HK-2 (cell line): ENCODE measurements at regions not wholly inside any gene's neighbourhood (a gene's known extent, or its start where the extent isn't known, plus 50 kb on each side); places are given as distances from the start of the nearest gene placed in this dataset.

ENCODE experiments used
- DNase-seq: peaks from one replicate; pipeline ENCODE4 v3.0.0-alpha.2; 2018; ENCODE audit not compliant: unreplicated experiment

DNA sequence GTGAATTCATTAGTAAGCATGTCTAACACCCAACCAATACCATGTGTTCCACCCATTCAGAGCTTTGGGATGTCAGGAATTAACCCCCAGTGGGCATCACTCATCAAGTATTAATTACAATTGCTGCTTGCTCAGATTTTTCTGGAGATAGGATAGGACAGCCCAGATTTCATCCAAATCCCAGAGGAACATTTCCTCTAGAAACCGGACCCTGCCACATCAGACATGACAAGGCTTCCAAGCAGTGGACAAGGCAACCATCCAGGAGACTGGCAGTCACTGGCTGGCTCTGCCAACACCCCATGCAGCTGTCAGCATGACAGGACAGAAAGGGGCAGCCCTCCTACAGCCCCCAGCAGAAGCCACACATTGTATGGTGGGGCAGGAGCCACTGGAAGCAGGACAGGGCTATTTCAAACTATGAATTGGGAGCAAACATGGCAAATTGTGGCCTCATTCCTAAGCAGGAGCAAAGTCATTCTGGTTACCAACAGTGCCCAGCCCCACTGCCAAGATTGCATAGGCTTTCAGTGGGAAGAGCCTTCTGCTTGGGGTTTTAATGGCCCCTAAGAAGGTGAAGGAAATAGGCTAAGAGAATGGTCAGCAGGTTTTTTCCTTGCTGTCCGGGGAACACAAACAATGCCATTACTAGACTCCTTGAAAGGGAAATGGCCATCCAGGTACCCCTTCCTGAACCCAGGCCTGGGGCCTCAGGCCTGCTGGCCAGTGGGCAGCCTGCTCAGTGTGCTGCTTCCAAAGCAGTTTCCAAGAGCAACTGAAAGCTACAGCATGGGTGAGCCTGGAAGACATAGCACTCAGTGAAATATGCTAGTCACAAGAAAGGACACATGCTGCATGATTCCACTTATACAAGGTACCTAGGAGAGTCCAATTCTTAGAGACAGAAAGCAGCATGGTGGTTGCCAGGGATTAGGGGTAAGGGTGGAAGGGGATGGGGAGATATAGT, 294.7 kb upstream of the SLC30A5 start:
- no peak for DNase-seq

DNA sequence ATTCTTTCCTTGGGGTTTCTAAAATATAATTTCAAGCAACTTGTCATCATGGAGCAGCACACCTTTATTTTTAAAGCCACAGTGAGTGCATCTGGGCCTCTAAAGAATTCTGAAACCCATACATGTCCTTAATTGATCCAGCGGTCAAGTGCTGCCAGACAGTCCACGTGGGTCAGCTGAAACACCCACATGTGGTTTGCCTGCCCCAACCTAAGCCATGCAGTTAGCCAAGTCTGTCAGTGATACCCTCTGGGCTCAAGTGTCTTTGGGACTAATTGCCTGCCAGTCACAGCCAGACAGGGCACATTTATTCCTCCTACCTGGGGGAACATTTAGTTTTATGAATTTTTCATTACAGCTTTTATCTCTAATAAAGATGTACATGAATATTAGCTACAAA, 291.4 kb upstream of the SLC30A5 start:
- DNase-seq, result no peak

DNA sequence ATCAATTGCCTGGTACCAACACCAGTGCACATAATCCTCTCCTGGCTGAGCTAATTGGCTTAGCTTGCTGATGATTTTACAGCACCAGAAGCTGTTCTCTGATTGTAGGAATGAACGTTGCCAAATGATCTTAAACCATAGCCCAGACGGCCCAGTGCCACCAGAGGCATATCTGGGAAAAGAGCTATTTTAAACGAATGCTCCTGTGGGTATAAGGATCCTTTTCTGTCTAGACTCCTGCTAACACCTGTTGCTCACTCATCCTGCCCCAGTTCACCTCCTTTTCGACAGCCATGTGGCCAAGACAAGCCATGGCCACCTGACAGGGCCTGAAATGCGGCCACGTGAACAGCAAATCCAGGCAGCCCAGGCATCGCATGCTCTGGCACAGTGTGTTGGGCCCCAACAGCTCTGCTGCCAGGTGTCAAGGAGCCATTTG, 289.9 kb upstream of the SLC30A5 start:
- no peak for DNase-seq

DNA sequence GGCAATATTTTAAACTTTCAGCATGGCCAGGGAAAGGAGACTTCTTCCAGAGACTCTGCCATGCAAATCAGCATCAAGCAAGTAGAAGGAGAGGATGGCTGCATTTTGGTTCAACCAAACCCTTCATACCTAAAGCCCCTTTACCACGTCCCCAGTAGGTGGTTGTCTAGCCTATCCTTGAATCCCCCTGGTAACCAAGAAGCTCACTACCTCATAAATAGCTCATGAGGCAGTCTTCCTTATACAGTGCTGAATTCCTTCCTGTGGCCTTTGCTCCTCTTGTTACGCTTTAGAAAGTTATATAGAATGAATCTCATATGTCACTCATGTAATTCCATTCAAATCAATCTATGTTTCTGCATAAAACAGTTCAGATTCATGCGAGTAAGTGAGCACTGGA, 289.5 kb upstream of the SLC30A5 start:
- DNase-seq, result no peak

DNA sequence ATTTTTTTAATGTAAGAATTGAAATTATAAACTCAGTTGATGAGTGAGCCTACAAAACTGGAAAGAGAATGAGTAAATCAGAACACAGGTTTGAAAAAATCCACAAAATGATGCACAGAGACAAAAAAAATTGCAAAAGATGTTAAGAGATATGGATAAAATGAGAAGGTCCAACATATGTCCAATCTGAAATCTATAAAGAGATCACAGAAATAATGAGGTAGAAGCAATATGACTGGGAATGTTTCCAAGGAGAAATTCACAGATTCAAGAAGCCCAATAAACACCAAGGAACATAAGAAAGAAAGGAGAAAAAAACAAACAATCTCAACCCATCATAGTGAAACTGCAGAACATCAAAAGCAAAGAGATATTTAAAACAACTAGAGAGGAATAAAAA, 288.4 kb upstream of the SLC30A5 start:
- DNase-seq, result no peak

DNA sequence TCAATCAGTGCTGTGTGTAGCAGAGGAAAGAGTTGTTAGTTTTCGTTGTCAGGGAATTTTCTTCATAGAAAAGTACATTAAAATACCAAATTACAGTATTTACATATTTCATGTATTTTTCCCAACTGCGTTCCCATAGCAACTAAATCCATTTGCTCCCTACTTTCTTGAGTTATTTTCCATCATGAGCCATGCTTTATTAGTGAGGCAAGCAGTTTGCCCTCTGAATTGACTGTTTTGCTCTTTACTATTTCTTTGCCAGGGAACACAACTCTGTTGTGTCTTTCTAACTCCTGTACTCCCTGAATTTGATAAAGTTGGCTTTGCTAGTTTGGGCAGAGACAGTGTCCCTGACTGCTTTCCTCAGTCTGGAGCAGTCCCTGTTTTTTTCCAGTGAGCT, 276.2 kb upstream of the SLC30A5 start:
- DNase-seq, result no peak

DNA sequence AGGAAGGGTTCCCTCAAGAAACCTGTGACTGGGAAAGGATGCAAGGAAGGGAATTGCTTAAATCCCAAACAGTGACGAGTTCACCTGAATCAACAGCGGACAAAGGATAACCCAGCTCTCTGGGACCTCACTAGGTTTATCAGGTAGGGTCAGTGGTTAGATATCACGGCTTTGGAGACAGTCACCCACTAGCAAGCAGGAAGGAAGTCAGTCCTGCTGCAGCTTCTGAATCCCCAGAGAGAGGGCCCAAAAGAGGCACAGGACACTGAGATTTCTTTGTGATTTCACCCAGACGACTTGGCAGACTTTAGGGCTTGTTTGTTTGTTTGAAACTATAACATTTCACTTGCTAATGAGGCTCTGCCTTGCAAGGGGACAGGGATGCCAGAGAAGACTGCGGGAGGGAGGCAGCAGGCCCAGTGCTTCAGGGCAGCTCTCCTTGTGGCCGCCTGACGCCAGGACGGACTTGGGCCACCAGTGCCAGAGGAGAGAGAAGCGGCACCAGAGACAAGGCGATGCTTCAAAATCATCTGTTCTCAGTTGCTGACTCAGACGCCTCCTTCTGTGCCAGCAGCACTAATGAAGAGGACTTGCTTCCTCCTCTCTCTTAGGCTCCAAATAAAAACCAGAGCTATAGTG, 275.6 kb upstream of the SLC30A5 start:
- DNase-seq, result no peak

DNA sequence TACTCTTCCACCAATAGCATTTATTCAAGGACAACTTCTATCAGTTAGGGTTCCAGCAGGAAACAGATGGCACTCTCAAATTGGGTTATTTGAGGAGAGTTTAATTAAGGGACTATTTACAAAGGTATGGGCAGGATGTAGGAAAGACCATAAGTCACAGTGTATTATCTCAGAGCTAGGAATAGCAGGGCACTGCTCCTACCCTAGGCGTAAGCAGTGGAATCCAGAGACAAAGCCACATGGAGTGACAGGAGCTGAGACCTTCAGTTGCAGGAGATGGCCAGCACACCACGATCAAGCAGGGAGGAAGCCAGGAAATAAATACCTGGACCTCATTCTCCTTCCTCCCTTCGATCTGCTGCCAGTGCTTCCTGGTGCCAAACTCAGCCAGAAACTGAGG, 274.9 kb upstream of the SLC30A5 start:
- no peak for DNase-seq

DNA sequence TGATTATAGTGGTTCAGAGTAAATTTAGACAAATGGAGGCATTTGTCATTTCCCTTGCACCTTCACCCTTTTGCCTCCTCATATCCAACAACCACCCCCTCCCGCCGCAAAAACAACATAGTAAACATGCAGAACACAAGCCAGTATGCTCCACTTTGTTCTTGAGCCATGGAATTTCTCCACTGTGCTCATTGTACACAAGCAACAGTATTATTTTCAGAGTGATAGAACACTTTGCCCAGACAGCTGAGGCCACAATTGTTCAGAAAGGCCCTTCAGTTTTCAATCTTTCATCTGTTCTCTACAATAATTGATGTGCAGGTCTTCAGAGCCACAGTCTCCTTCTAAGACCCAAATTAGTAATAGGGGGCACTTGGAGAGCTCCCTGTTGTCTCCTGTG, 272.8 kb upstream of the SLC30A5 start:
- DNase-seq, result no peak

DNA sequence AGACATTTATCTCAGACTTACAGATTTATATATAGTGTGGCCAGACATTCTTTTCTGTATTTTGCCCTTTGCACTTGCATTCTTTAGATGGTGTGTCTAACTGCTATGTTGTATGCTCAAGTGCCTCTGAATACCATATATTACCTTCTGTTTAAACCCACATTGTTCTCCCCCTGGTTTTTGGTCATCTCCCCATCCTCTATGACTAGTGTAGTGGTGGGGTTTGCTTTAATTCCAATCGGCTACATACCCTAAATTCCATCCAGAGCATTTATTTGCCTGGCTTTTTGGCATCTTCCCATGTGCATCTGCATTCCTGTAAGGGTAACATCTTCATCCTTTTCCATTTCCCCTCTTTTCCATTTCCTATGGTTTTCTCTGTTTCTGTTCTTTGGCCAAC, 271.0 kb upstream of the SLC30A5 start:
- DNase-seq, result no peak

DNA sequence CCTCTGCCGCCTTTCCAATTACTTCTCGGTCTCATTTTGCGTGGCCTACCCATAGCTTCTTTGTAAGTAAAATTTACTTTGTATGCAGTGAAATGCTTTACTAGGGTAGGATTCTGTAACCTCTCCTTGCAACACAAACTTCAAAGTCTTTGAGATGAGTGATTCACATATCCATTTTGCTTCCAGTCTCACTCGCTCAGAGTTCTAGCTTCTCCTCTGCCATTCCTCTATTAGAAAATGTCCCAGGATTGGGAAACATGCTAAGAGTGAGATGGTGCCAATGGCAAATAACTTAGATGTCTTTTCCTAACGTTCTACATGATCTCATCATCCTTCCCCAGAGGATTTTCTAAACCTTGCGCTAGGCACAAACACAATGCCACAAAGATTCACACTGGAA, 270.5 kb upstream of the SLC30A5 start:
- no peak for DNase-seq

DNA sequence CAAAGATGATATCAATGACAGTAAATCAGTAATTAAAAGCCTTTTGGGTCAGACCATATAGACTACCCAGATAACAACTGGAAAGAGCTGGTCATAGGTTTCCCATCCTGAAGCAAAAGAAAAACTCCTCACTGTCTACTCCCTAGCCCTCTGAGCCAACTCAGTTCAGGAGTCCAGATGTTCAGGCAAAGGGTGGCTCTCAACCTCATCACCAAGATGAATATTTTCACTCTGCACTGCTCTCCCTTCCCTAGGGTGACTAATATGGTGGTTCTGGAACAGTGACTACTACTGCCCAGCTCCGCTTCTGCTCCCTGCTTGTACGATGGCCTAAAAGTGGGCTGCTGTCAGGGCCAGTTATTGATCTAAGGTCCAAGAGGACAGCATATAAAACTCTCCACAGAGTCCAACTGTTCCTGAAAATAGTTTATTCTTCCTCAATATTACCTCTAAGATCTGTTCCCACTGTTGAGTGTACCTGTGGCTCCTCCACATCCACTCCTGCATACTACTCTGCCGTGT, 263.4 kb upstream of the SLC30A5 start:
- DNase-seq, result no peak

DNA sequence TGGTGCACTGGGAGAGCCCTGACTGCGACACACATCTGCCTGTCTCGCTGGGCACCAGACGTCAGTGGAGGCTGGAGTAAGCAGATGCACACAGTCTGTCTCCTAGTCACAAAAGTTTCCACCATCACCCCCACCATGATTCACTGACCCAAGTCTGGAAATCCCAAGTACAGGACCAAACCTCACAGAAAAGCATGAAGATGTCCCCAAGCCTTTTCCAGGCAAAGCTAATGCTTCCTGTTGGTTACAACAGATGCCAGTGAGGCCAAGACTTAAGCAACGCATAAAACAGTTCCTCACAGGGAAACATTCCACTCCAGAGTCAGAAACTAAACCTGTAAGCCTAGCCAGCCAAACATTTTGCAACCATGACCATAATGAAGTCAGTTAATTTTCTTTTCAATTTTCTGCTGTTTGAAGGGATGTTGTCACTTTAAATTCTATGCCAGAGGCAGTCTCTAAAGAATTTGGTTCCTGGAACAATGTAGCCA, 259.3 kb upstream of the SLC30A5 start:
- DNase-seq, result no peak

DNA sequence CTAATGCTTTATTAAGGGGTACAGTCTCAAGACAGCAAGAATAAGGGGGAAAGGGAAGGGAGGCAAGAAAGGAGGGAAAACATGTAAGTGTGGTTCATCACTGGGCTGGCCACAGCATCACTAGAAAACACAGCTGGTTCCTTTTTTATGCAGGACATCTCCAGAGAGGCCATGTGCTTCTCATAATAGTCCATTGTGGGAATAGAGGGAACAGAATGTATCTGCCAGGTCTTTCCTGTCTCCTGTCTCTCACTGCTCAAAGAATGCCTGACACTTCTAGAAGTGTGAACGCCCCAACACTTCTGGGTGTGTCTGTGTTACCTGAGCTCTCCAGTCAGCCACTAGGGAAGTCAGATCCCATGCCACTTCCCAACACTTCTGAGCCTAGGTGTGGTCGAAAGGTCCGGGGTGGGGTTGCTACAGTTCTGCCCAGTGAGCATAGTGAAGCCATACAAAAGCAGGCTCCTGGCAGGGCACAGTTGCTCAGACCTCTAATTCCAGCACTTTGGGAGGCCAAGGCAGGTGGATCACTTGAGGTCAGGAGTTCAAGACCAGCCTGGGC, 255.6 kb upstream of the SLC30A5 start:
- no peak for DNase-seq

DNA sequence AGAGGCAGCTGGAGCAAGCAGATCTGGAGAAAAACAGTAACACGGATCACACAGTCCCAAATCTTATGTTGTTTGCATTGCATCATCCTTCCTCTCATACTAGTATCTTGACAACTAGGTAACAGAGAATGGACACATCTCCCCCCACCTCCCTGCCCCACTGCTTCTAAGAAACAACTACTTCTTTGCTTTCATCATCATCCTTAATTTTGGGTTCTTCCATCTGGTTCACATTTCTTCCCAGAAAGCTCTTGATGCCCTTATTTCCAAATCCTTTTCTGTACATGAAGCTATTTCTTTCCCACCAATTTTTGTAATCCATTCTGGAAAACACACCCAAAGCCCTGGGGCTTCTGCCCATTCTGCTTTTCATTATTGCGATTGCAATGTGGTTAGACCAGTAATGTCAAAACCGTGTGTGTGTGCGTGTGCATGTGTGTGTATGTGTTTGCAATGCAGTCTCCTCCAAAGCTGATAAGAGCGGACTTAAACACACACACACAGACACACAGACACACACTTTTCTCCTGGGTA, 254.7 kb upstream of the SLC30A5 start:
- DNase-seq, result no peak

DNA sequence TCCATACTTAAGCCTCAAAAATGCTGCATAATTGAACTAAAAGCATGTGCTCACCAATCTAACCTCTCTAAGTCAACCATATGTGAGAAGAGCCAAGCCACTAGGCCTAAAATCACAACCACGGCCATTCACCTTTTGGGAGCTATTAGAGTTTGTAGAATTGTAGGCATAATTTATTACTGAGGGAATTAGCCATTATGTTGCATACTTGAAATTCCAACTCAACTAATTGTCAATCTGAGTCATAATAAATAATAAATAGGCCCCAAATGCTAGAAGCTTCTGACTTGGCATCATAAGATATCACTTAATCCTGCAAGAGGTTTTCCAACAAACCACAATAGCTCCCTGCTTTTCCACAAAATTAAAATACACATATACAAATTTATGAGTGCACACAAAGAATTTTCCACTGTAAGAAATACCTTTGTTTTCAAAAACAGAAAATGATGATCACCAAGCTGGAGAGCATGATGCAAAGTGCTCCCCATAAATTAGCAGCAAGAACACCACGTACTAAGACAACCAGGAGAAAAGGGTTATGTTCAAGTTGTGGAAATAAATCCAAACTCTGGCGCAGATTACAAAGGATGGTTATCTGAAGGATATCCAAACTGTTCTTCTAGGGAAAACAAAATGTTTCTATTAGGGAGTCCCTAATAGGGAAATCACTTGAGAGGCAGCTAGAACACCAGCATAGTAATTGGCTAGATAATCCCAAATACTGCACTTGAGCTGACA, 250.0 kb upstream of the SLC30A5 start:
- no peak for DNase-seq

DNA sequence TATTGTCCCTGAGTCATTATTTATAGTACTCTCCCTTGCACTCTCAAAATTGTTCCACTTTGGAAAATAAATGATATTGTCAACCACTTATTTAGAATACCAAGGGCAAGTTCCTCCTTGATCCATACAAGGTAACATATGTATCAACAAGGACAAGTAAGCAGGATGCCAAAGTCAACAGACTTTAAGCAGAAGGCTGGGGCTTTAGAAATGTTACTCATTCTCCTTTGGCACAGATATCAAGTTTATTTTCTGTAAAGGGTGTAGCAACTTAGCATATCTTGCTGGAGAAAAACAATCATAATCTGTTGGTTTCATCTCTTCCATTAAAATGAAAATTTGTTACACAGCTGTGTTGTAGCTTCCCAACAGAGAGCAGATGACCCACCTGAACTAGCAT, 248.7 kb upstream of the SLC30A5 start:
- DNase-seq, result no peak

DNA sequence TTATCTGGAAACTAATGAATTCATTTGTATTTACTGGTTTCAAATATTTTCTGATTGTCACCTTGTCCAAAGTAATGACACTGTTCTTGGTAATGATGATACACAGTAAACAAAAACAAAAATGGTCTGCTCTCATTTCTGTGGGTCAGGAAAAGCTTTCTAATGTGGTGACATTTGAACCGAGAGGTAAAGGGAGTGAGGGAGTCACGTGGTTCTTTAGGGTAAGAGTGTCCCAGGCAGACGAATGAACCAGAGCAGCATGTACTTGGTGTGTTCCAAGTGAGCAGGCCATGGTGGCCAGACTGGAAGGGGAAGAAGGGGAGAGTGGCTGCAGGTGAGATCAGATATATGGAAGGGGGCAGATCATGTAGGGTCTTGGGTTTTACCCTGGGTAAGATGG, 247.0 kb upstream of the SLC30A5 start:
- no peak for DNase-seq

DNA sequence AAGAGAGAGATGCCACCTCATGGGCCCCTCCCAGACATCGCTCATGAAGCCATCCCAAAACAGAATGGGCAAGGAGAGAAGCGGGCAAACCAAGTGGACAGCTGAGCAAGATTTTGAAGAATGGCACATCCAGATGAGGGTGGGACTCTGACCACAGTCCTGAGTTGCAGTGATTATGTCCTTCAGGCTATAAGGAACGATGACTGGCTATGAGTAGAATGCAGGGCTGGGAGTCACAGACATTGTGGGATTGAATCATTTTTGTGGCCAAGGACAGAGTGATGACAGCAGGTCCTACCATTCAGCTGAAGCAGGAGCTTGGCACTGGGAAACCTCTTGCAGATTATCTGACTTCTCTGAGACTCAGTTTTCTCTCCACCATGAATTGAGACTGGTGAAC, 245.7 kb upstream of the SLC30A5 start:
- DNase-seq, result no peak

DNA sequence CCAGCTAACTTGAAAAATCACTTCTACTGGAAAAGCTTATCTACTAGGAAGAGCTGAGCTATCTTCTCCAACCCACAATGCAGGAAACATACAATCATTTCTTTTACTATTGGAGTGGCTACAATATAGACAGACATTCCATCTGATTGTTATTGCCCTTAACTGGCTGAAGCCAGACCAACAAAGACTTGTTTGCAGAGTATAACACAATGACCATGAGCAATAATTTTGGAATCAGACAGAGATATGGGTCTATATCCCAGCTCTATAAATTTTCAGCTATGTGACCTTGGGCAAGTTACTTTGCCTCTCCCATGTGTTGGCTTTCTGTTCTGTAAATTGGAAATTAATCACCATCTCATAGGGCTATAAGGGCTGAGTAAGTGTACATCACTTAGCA, 244.7 kb upstream of the SLC30A5 start:
- DNase-seq, result no peak

DNA sequence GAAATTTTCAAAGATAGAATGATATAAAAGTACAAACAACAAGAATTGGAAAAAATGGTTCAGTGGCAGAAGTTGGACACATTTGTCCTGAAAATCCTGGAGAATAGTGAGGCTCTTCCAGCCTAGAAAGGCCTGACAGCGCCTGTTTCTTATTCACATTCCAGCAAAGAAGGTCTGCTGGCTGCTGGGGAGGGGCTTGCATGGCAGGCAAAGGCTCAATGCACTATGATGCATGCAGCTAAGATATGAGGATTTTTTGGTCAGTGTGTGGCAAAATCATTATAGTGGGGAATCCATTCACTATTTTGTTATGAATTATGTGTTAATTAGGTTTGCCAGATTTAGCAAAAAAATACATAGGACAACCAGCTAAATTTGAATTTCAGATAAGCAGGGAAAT, 243.9 kb upstream of the SLC30A5 start:
- DNase-seq, result no peak

DNA sequence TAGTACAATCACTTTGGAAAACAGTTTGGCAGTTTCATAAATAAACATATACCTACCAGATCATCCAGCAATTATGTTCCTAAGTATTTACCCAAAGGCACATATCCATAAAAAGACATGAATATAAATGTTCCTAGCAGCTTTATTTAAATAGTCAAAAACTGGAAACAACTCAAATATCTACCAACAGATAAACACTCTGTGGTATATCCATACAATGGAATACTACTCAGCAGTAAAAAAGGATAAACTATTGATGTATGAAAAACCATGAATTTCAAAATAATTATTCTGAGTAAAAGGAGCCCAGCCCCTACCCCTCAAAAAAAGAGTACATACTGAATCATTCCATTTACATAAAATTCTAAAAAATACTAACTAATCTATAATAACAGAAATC, 232.7 kb upstream of the SLC30A5 start:
- no peak for DNase-seq
